HT-29 (cell line): ENCODE measurements at regions not wholly inside any gene's neighbourhood (a gene's known extent, or its start where the extent isn't known, plus 50 kb on each side); places are given as distances from the start of the nearest gene placed in this dataset. TPM values are rescaled to one million over a fixed set of nuclear protein-coding genes. Genes with fewer than 3 reads are reported as not detected.

Experiments used
- small RNA-seq: library from RNA; depleted of rRNA; stranded (forward); fragments of <200 nt; gene quantifications from one replicate; pipeline ENCODE3, GENCODE V24; 2014

Small RNA genes in the stretch of these regions (small RNA-seq; reads per million reads assigned to genes)
- gene AC133561.3: not detected
- gene AC133561.4: not detected
- gene AC140658.4: not detected
